RWPE2 (cell line): ENCODE measurements at regions not wholly inside any gene's neighbourhood (a gene's known extent, or its start where the extent isn't known, plus 50 kb on each side); places are given as distances from the start of the nearest gene placed in this dataset.

Source experiments
- ATAC-seq: fragments of 200-7000 bp; cut with Tn5 transposase; 3 replicates; pipeline ENCODE4 v1.9.1; 2021; ENCODE audit warnings: low read depth
- DNase-seq: peaks from one replicate; pipeline ENCODE4 v3.0.0-alpha.2; 2020; ENCODE audit warnings: low spot score
- H3K27ac ChIP-seq: fragments of 450-650 bp; 2 replicates; pipeline ENCODE4 v1.5.1; 2017; ENCODE audit warnings: mild to moderate bottlenecking; ENCODE audit not compliant: poor library complexity, severe bottlenecking
- H3K27me3 ChIP-seq: fragments of 250-450 bp; sonication (Bioruptor Pico); 2 replicates; pipeline ENCODE4 v1.5.1; 2021; ENCODE audit warnings: mild to moderate bottlenecking, moderate library complexity; ENCODE audit not compliant: insufficient read depth, poor library complexity, severe bottlenecking
- H3K36me3 ChIP-seq: fragments of 250-450 bp; sonication (Bioruptor Pico); 2 replicates; pipeline ENCODE4 v1.5.1; 2020; ENCODE audit warnings: low read depth, mild to moderate bottlenecking, moderate library complexity
- H3K4me1 ChIP-seq: fragments of 250-450 bp; sonication (Bioruptor Pico); 2 replicates; pipeline ENCODE4 v1.5.1; 2021; ENCODE audit warnings: mild to moderate bottlenecking, moderate library complexity; ENCODE audit not compliant: insufficient read depth, poor library complexity, severe bottlenecking
- H3K4me3 ChIP-seq: fragments of 250-450 bp; sonication (Bioruptor Pico); 2 replicates; pipeline ENCODE4 v1.5.1; 2021; ENCODE audit warnings: mild to moderate bottlenecking, moderate library complexity; ENCODE audit not compliant: severe bottlenecking
- H3K9me3 ChIP-seq: fragments of 250-450 bp; sonication (Bioruptor Pico); 2 replicates; pipeline ENCODE4 v1.5.1; 2021; ENCODE audit warnings: mild to moderate bottlenecking, moderate library complexity; ENCODE audit not compliant: severe bottlenecking
- CTCF ChIP-seq: fragments of 450-650 bp; IDR thresholded peaks from one replicate; pipeline ENCODE4 v1.5.1; 2017; ENCODE audit warnings: mild to moderate bottlenecking, moderate library complexity; ENCODE audit not compliant: poor library complexity, severe bottlenecking

- Histone ChIP-seq H3K27me3 (no peaks in the 10 kb centered on the region), H3K9me3 (no peaks in the 10 kb centered on the region), H3K4me1 (peaks cover 7% of the 10 kb centered on the region), H3K4me3 (no peak overlapping the region), H3K27ac (no peak overlapping the region), H3K36me3 (no peaks in the 10 kb centered on the region)
- no peak for ATAC-seq
- TF ChIP-seq CTCF: no peak
- no peak for DNase-seq
Observed at GRCh38 chr5:115355767-115356381, 59.4 kb upstream of the CCDC112 start.

GRCh38 chr5:115355095-115355494, 58.6 kb upstream of the CCDC112 start:
- Histone ChIP-seq H3K9me3 (no peaks in the 10 kb centered on the region), H3K36me3 (no peaks in the 10 kb centered on the region), H3K4me1 (peaks cover 8% of the 10 kb centered on the region), H3K4me3 (no peak overlapping the region), H3K27ac (no peak overlapping the region), H3K27me3 (no peaks in the 10 kb centered on the region)
- ATAC-seq (no peak), DNase-seq (no peak)
- no peak for TF ChIP-seq CTCF

DNA sequence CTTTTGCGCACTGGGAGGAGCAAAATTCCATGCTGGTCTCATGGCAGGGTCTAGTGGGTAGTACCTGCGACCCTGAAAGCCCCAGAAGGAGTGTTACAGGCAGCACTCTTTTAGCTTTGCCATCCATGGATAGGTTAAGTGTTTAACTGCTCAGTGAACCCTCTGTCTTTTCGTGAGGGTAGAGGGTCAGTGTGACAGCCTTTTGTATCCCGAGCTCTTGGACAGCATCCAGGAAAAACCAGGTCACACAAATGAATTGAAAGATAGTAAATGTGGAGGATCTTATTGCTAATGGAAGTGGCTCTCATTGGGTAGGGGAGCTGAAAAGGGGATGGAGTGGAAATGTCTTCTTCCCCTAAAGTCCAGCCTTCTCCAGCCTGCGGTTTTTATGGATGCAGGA, 57.8 kb upstream of the CCDC112 start:
- no peak overlapping the region for H3K27ac ChIP-seq
- DNase-seq (no peak), ATAC-seq (no peak)
- H3K4me3 ChIP-seq: no peak overlapping the region
- no peak for TF ChIP-seq CTCF
- no peaks in the 10 kb centered on the region for H3K9me3 ChIP-seq
- H3K36me3 ChIP-seq: no peaks in the 10 kb centered on the region
- peaks cover 16% of the 10 kb centered on the region for H3K4me1 ChIP-seq
- H3K27me3 ChIP-seq: no peaks in the 10 kb centered on the region

DNA sequence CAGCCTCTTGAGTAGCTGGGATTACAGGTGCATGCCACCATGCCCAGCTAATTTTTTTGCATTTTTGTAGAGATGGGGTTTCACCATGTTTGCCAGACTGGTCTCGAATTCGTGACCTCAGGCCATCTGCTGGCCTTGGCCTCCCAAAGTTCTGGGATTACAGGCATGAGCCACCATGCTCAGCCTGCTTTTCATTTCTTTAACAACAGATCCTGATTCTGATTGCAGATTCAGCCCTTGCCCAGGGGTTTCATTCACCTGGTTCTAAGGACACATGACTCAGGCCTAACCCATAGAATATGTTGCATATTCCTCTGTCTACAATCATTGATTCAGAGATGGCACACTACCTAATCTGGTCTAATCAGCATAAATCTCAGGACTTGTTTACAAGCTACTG, 56.1 kb upstream of the CCDC112 start:
- ATAC-seq: no peak
- Histone ChIP-seq H3K4me1 (peaks cover 25% of the 10 kb centered on the region), H3K27me3 (no peaks in the 10 kb centered on the region), H3K27ac (no peak overlapping the region), H3K9me3 (no peaks in the 10 kb centered on the region), H3K4me3 (no peak overlapping the region), H3K36me3 (no peaks in the 10 kb centered on the region)
- no peak for TF ChIP-seq CTCF
- DNase-seq: no peak

DNA sequence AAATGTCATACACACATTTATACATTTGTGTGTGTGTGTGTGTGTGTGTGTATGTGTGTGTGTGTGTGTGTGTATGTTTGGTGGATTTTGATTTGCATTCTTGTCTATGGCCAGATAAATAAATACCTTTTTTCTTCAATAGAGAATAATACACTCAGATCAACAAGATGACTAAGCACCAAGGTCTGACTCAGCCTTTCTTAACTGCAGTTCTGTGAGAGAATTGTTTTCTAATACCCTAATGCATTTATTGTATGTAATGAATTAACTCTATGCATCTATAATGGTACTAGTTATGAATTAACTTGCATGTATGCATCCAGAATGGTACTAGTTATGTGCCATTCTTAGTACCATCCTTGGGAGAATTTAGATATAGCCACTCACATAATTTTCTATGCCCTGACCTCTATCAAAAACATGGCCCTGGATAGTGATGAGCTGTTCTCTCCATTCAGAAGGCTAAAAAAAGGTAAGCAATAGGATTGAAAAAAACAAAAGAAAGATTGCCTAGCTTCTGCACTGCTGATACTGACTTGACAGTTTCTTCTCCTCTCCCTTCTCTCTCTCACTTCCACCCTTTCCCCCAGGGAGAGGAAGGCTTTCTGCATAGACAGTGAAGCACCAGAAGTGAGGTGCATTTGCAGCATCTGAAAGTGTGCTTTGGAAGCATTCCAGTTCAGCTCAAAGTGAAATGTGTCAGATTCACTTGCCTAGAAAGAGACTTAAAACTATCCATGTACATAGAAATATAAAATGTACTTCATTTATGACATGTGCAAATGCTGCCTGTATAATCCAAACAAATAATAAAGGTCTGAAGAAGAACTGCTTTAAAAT, 55.1 kb upstream of the CCDC112 start:
- no peaks in the 10 kb centered on the region for H3K36me3 ChIP-seq
- no peak overlapping the region for H3K4me3 ChIP-seq
- H3K9me3 ChIP-seq: no peaks in the 10 kb centered on the region
- H3K27ac ChIP-seq: no peak overlapping the region
- H3K4me1 ChIP-seq: peaks cover 25% of the 10 kb centered on the region
- DNase-seq (no peak), ATAC-seq (peak; percentile 66)
- no peaks in the 10 kb centered on the region for H3K27me3 ChIP-seq
- TF ChIP-seq CTCF: no peak
